HG03025 (cell line): ENCODE measurements at regions not wholly inside any gene's neighbourhood (a gene's known extent, or its start where the extent isn't known, plus 50 kb on each side); places are given as distances from the start of the nearest gene placed in this dataset.
A peak's percentile ranks its signal among the peaks of the same experiment; 100 is the strongest.
"Not testable (repeated sequence)": the region's sequence is repeated elsewhere in the genome, so short reads cannot be mapped to it uniquely, and the experiment has no call there.

Experiments
- ATAC-seq: cut with Tn5 transposase; IDR thresholded peaks from one replicate; pipeline ENCODE4 v1.9.1; 2021; ENCODE audit warnings: mild to moderate bottlenecking, moderate library complexity; ENCODE audit not compliant: unreplicated experiment, low FRiP score

GRCh38 chr6:71681234-71681867 is 205.0 kb upstream of the RIMS1 start:
- ATAC-seq: no peak

- not testable (repeated sequence) for ATAC-seq
These were observed 200.2 kb upstream of the RIMS1 start for GRCh38 chr6:71686021-71686677.

GRCh38 chr6:71698702-71699101 is 187.6 kb upstream of the RIMS1 start:
- no peak for ATAC-seq

GRCh38 chr6:71706523-71706922 is 179.8 kb upstream of the RIMS1 start:
- ATAC-seq: peak; percentile 77

GRCh38 chr6:71707059-71707458 is 179.3 kb upstream of the RIMS1 start:
- ATAC-seq: no peak

- ATAC-seq: no peak
These were observed 165.6 kb upstream of the RIMS1 start for GRCh38 chr6:71720705-71721104.

- ATAC-seq: no peak
These were observed 164.7 kb upstream of the RIMS1 start for GRCh38 chr6:71721642-71722041.

GRCh38 chr6:71722736-71723135 is 163.6 kb upstream of the RIMS1 start:
- ATAC-seq: no peak

GRCh38 chr6:71724456-71725125 is 161.8 kb upstream of the RIMS1 start:
- no peak for ATAC-seq

GRCh38 chr6:71725126-71725470 is 161.3 kb upstream of the RIMS1 start:
- ATAC-seq: no peak

- ATAC-seq: no peak
These were observed 160.2 kb upstream of the RIMS1 start for GRCh38 chr6:71726121-71726520.

- ATAC-seq: peak; percentile 83
These were observed 158.6 kb upstream of the RIMS1 start for GRCh38 chr6:71727632-71728294.

GRCh38 chr6:71730284-71730683 is 156.1 kb upstream of the RIMS1 start:
- ATAC-seq: no peak

- ATAC-seq: no peak
These were observed 152.1 kb upstream of the RIMS1 start for GRCh38 chr6:71733970-71734899.

- ATAC-seq: no peak
These were observed 148.4 kb upstream of the RIMS1 start for GRCh38 chr6:71737953-71738352.

GRCh38 chr6:71745525-71745924 is 140.8 kb upstream of the RIMS1 start:
- peak; percentile 87 for ATAC-seq

- ATAC-seq: no peak
These were observed 120.1 kb upstream of the RIMS1 start for GRCh38 chr6:71766146-71766760.

GRCh38 chr6:71766796-71767195 is 119.6 kb upstream of the RIMS1 start:
- ATAC-seq: no peak

- no peak for ATAC-seq
These were observed 118.0 kb upstream of the RIMS1 start for GRCh38 chr6:71768356-71768755.

- ATAC-seq: no peak
These were observed 77.5 kb upstream of the RIMS1 start for GRCh38 chr6:71808865-71809264.
